ENCODE measurements at regions not wholly inside any gene's neighbourhood (a gene's known extent, or its start where the extent isn't known, plus 50 kb on each side); places are given as distances from the start of the nearest gene placed in this dataset.

GRCh38 chr15:46326173-46326572 lies 691.3 kb downstream of the SQOR start:
- TF ChIP-seq POLR2A (IDR thresholded peaks at IDR 0.05) (no peak), CTCF (IDR thresholded peaks at IDR 0.05) (no peak)

All from lower leg skin (tissue), 3 donors.